HG02763 (cell line): ENCODE measurements at regions not wholly inside any gene's neighbourhood (a gene's known extent, or its start where the extent isn't known, plus 50 kb on each side); places are given as distances from the start of the nearest gene placed in this dataset.
"Not testable (repeated sequence)": the region's sequence is repeated elsewhere in the genome, so short reads cannot be mapped to it uniquely, and the experiment has no call there.

Source experiments
- ATAC-seq: cut with Tn5 transposase; IDR thresholded peaks from one replicate; pipeline ENCODE4 v1.9.1; 2021; ENCODE audit warnings: mild to moderate bottlenecking, moderate library complexity; ENCODE audit not compliant: unreplicated experiment

GRCh38 chr1:166763318-166763717, 76.0 kb upstream of the POGK start:
- no peak for ATAC-seq

- ATAC-seq = no peak
Observed at GRCh38 chr1:166766942-166767341, 72.3 kb upstream of the POGK start.

- ATAC-seq = not testable (repeated sequence)
Observed at GRCh38 chr1:166784646-166785045, 54.6 kb upstream of the POGK start.

GRCh38 chr1:166785987-166786386, 53.3 kb upstream of the POGK start:
- ATAC-seq = no peak

GRCh38 chr1:166789286-166789685, 50.0 kb upstream of the POGK start:
- ATAC-seq = no peak
